LNCaP clone FGC (cell line): ENCODE measurements at regions not wholly inside any gene's neighbourhood (a gene's known extent, or its start where the extent isn't known, plus 50 kb on each side); places are given as distances from the start of the nearest gene placed in this dataset.

Source experiments
- DNase-seq: peaks from one replicate; pipeline ENCODE4 v3.0.0-alpha.2; 2011; ENCODE audit warnings: low read depth
- H3K4me3 ChIP-seq: 2 replicates; pipeline ENCODE4 v1.5.1; 2011; ENCODE audit warnings: mild to moderate bottlenecking, low read depth, low read length, control low read depth
- CTCF ChIP-seq: IDR thresholded peaks from 2 replicates; pipeline ENCODE4 v1.5.1; 2012; ENCODE audit warnings: mild to moderate bottlenecking; ENCODE audit not compliant: control insufficient read depth, insufficient read depth; ENCODE audit errors: extremely low read depth

- no peak overlapping the region for H3K4me3 ChIP-seq
- no peak for DNase-seq
- no peak for TF ChIP-seq CTCF
Observed at GRCh38 chr13:99897076-99897440, 74.5 kb downstream of the ZIC5 start.

DNA sequence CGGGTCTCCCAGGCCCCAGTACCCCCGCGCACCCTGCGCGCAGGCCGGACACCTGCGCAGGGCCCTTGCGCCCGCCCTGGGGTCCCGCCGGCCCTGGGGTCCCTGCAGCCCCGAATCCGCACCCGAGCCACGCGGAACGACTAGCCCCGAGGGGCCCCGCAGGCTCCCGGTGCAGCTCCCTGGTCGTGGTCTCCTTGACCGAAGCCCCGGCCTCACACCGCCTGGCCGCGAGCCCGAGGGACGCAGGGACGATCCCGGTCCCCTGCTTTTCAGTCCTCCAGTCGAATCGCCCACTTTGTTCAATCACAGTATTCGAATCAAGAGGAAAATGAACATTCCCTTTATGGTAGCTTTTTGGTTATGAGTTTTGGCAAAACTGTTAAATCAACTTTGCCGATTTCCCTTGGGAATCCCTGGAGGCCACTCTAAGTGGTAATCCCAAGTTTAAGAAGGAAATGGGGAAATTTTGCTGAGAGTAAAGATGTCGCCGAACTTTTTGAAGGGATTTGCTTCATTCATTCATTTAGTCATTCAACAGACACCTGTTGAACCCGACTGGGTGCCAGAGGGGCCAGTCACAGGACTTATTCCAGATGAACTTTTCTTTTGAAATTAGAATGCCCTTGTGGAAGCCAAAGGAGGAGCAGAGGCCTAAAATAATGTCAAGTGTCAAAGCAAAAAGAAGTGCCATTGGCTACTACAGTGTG is 75.0 kb downstream of the ZIC5 start:
- no peak for TF ChIP-seq CTCF
- no peak for DNase-seq
- H3K4me3 ChIP-seq, result no peak overlapping the region

DNA sequence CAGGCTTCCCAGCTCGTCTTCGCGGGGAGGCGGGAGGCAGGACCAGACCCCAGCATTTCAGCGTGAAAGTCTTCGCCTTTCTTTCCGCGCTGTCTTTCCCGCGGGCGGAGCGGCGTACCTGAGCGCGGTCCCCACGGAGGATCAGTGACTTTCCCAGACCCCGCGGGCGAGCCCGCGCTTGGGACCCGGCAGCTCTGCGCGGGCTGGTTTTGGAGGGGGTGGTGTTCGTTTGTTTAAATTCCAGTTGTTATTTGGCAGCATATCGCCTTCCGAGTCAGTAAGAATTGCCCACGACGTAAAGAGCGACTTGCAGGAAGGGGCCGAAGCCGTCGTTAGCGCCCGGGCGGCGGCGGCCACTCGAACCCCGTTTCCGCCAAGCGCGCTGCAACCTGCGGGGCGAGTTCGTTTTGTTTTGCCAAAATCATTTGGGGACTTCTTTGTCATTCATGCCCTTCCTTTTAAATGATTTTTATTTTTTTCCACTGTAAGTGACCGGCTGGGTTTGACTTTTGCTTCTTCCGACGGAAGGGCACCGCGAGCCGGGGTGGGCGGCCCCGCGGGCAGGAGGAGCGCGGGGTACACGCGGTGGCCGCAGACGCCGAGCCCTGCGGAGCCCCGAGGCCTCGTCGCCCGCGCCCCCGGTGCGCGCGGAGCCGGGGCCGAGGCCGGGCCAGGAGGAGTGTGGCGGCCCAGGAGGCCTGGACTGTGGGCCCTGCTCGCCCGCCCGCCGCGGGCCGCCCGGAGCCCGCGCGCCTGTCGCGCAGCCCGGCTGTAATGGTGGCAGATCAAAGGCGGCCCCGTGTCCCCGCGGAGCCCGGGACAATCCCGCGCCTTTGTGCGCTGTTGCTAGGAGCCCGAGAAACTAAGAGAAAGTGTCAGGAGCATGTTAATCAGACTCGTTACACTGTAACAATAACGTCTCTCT is 75.9 kb downstream of the ZIC5 start:
- no peak for TF ChIP-seq CTCF
- H3K4me3 ChIP-seq, result no peak overlapping the region
- DNase-seq, result no peak

- TF ChIP-seq CTCF, result no peak
- no peak overlapping the region for H3K4me3 ChIP-seq
- DNase-seq, result no peak
Observed at GRCh38 chr13:99894840-99895443, 76.6 kb downstream of the ZIC5 start.

DNA sequence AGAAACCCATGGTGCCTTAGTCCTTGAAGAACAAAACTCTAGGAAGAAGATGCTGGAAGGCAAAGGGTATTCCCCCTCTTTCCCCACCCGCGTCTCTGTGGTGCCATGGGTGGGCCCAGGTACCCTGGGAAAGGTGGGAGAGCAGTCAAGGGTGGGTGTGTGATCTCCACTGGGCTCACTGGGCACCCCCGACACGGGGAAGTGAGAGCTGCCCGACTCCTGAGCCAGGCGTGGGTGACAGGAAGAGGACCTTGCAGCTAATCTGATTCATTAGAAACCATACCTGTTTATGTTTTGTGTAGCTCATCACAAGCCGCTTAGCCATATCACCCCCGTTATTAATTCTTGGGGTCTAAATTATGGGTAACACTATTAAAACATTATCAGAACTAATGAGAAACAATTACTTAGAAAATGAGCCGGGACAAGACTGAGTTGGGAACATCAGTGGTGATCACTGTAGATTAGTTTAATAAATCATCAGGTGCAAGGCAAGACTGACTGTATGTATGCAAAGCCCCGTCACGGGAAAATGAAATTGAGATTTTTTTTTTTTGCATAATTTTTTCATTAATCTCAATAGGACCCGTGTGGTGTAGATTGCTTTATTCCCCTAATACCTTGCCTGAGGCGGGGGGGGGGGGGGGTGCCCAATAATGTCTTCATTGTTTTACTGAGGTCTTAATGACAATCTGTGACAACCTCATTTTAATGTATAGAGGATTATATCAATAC is 77.3 kb downstream of the ZIC5 start:
- TF ChIP-seq CTCF, result no peak
- DNase-seq, result no peak
- H3K4me3 ChIP-seq, result no peak overlapping the region

DNA sequence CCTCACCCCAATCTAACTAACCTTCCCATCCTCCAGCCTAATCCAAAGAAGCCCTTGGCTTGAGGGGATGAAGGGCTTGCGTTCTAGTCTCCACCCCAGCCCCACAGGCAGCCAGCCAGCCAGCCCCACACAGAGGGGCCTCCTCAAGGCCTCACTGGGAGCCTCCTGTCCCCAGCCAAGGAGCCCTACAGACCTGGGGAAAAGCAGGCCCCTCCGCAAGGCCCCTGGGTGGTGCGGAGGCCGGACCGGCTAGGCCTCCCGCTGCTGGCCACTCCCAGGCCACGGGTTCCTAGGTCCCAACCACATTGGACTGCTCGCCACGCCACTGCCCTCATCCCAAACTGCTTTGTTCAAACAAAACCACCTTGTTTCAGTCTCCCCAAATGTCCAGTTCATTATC is 78.0 kb downstream of the ZIC5 start:
- DNase-seq, result no peak
- no peak overlapping the region for H3K4me3 ChIP-seq
- no peak for TF ChIP-seq CTCF
